ENCODE measurements at regions not wholly inside any gene's neighbourhood (a gene's known extent, or its start where the extent isn't known, plus 50 kb on each side); places are given as distances from the start of the nearest gene placed in this dataset.

DNA sequence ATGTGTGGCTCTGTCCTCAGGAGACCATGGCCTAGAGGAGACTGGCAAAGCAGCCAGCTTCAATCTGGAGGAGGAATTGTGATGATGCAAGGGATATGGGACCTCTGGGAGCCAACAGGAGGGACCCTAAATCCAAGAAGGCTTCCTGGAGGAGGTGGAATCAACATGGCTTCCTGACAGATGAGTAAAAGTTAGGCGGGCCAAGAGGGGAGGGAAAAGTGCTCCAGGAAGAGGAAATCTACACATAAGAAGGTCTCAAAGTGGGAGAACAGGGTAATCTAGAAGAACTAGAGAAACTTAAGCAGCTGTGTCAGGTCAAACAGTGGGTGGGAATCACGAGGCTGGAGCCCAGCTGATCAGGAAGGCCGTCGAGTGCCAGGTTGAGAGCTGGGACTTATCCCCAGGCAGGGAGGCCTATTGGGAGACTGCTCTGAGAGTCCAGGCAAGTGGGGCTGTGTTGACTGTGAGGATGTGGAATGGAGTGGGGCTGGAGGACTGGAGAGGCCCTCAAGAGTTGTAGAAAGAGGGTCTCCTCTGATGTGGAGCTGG is 119.1 kb downstream of the C9orf50 start:
- Histone ChIP-seq H3K27ac (ENCODE audit: low read depth, low read length) (no peak overlapping the region), H3K36me3 (ENCODE audit: control insufficient read depth in 2 of 4, insufficient read depth in 4 of 4, low read length in 3 of 4) (no peaks in the 10 kb centered on the region), H3K4ac (replicated peaks; ENCODE audit: insufficient read length, low read depth, low read length) (no peak overlapping the region), H3K14ac (ENCODE audit: insufficient read length) (no peak overlapping the region), H3K4me2 (ENCODE audit: insufficient read depth in 1 of 2, low read depth in 2 of 2, low read length in 2 of 2) (no peak overlapping the region), H2BK5ac (ENCODE audit: low read depth, low read length) (no peak overlapping the region), H3K56ac (replicated peaks; ENCODE audit: insufficient read length, low read depth, low read length) (no peak overlapping the region), H3K4me3 (ENCODE audit: extremely low read depth in 1 of 4, insufficient read depth in 2 of 4, low read depth in 3 of 4, low read length in 4 of 4) (no peak overlapping the region), H3K9ac (replicated peaks in 1 of 4; ENCODE audit: extremely low read depth in 1 of 4, low read depth in 3 of 4, low read length in 3 of 4) (no peak overlapping the region), H3K4me1 (replicated peaks in 1 of 4; ENCODE audit: control insufficient read depth in 3 of 4, insufficient read depth in 4 of 4, low read length in 3 of 4) (peaks cover 3 to 30% (median 17%) of the 10 kb centered on the region in 4 experiments), H2BK12ac (ENCODE audit: low read depth, low read length) (0 out of 2 replicates have a peak overlapping the region, but pooled peaks have one; percentile 41), H4K5ac (ENCODE audit: insufficient read length, low read depth, low read length) (no peak overlapping the region), H2AFZ (ENCODE audit: low read length) (no peak overlapping the region), H2AK5ac (ENCODE audit: low read depth, low read length) (no peak overlapping the region; the same call in 1 of the 2 replicates), H4K20me1 (replicated peaks in 1 of 2; ENCODE audit: control insufficient read depth in 1 of 2, insufficient read depth in 2 of 2, low read length in 2 of 2) (no peaks in the 10 kb centered on the region), H3K23me2 (ENCODE audit: low read depth, low read length) (peaks cover 4% of the 10 kb centered on the region; the same call in 1 of the 2 replicates), H3K9me3 (ENCODE audit: insufficient read depth in 2 of 2, low read depth in 1 of 2, low read length in 1 of 2) (no peaks in the 10 kb centered on the region), H2BK20ac (ENCODE audit: low read length) (peak overlapping the region; percentile 72; the same call in 1 of the 2 replicates), H3K79me2 (ENCODE audit: control insufficient read depth in 1 of 2, insufficient read depth in 2 of 2, low read length in 2 of 2) (no peaks in the 10 kb centered on the region), H3K79me1 (ENCODE audit: low read depth, low read length) (no peaks in the 10 kb centered on the region), H3K18ac (ENCODE audit: extremely low read depth, low read length) (peak overlapping the region; percentile 88), H4K91ac (replicated peaks; ENCODE audit: insufficient read length, low read length) (peak overlapping the region; percentile 47), H2BK15ac (ENCODE audit: low read length) (peak overlapping the region; percentile 92; the same call in 1 of the 2 replicates), H3K27me3 (replicated peaks in 1 of 4; ENCODE audit: control insufficient read depth in 3 of 4, extremely low read depth in 1 of 4, insufficient read depth in 3 of 4, low read length in 3 of 4) (peaks cover 0 to 6% (median 2%) of the 10 kb centered on the region in 4 experiments; a peak in 4 of 7 replicates), H3K23ac (ENCODE audit: insufficient read length) (no peak overlapping the region), H4K8ac (ENCODE audit: extremely low read depth, insufficient read depth, low read length) (0 out of 2 replicates have a peak overlapping the region, but pooled peaks have one; percentile 76), H2BK120ac (replicated peaks; ENCODE audit: low read depth, low read length) (no peak overlapping the region)
- DNase-seq (ENCODE audit: low read depth in 1 of 2, low spot score in 2 of 2) (no peak), FAIRE-seq (no peak)
- POLR2A ChIA-PET (ENCODE audit: partially characterized antibody): interaction anchor here (0.7 to 2.2 kb wide), 5 partner anchors 13 to 333 kb away, joined by 3 to 5 read pairs (median 4); no protein-coding TSS in a partner anchor
- WGBS, 2 experiments (ENCODE audit: extremely low coverage in 1 of 2, insufficient coverage in 1 of 2, insufficient read length in 1 of 2, insufficient replicate concordance in 2 of 2, low coverage in 1 of 2, low lambda C conversion rate in 2 of 2, missing lambda C conversion rate in 1 of 2): 92% methylated on average over 4 of the region's 4 CpGs; no CpG with 5 or more reads in 1 of the 2 experiments
- CTCF ChIA-PET (ENCODE audit: partially characterized antibody): interaction anchor here (0.7 to 2.6 kb wide), 9 partner anchors 13 to 360 kb away, joined by 3 to 8 read pairs (median 4); no protein-coding TSS in a partner anchor
- TF ChIP-seq SIN3A (conservative IDR thresholded peaks at IDR 0.05 in 1 of 2, IDR thresholded peaks at IDR 0.05 in 1 of 2; ENCODE audit: low read depth in 1 of 2, low read length in 2 of 2) (no peak), YY1 (IDR thresholded peaks at IDR 0.05; ENCODE audit: low read depth, low read length) (peak; percentile 42; the same call in 1 of the 2 replicates)
